ENCODE measurements at regions not wholly inside any gene's neighbourhood (a gene's known extent, or its start where the extent isn't known, plus 50 kb on each side); places are given as distances from the start of the nearest gene placed in this dataset.

- no peak for TF ChIP-seq EZH2phosphoT487 (IDR thresholded peaks at IDR 0.05; ENCODE audit: insufficient read depth, low read depth)
- TF ChIP-seq EZH2 (IDR thresholded peaks at IDR 0.05; ENCODE audit: insufficient read depth, poor library complexity, severe bottlenecking): no peak
These were observed 53.2 kb upstream of the RAB3GAP2 start for GRCh38 chr1:220325306-220325995.
